Type B pancreatic cell (in vitro differentiated cells): ENCODE measurements at regions not wholly inside any gene's neighbourhood (a gene's known extent, or its start where the extent isn't known, plus 50 kb on each side); places are given as distances from the start of the nearest gene placed in this dataset.
"Not testable (repeated sequence)": the region's sequence is repeated elsewhere in the genome, so short reads cannot be mapped to it uniquely, and the experiment has no call there.

ENCODE experiments used
- DNase-seq: peaks from one replicate; pipeline ENCODE4 v3.0.0; 2021; ENCODE audit warnings: mixed read lengths; ENCODE audit not compliant: unreplicated experiment; ENCODE audit errors: extremely low spot score
- H3K27ac Mint-ChIP-seq: 2 replicates; pipeline ENCODE4 v1.8.0; 2021; ENCODE audit warnings: mild to moderate bottlenecking, mixed read lengths
- H3K27me3 Mint-ChIP-seq: 2 replicates; pipeline ENCODE4 v1.8.0; 2021; ENCODE audit warnings: mixed read lengths
- H3K36me3 Mint-ChIP-seq: 2 replicates; pipeline ENCODE4 v1.8.0; 2021; ENCODE audit warnings: mixed read lengths
- H3K4me1 Mint-ChIP-seq: one replicate; pipeline ENCODE4 v1.8.0; 2021; ENCODE audit warnings: mixed read lengths; ENCODE audit not compliant: unreplicated experiment
- H3K4me3 Mint-ChIP-seq: 2 replicates; pipeline ENCODE4 v1.8.0; 2021; ENCODE audit warnings: mild to moderate bottlenecking, mixed read lengths
- H3K9me3 Mint-ChIP-seq: 2 replicates; pipeline ENCODE4 v1.8.0; 2021; ENCODE audit warnings: mixed read lengths
- CTCF ChIP-seq: fragments of 200-600 bp; sonication (generic); conservative IDR thresholded peaks from 2 replicates; pipeline ENCODE4 v1.5.0; 2021; ENCODE audit warnings: antibody characterized with exemption, mild to moderate bottlenecking

- H3K4me3 Mint-ChIP-seq: no peak overlapping the region
These were observed 138.3 kb upstream of the FAM47A start for GRCh38 chrX:34270434-34270833.

GRCh38 chrX:34238896-34239295 is 106.8 kb upstream of the FAM47A start:
- Mint-ChIP-seq H3K4me3 (no peak overlapping the region), H3K36me3 (no peaks in the 10 kb centered on the region), H3K9me3 (no peaks in the 10 kb centered on the region), H3K27me3 (no peaks in the 10 kb centered on the region), H3K4me1 (no peaks in the 10 kb centered on the region), H3K27ac (no peak overlapping the region)
- no peak for TF ChIP-seq CTCF
- DNase-seq: no peak

More at GRCh38 chrX:34270434-34270833, 138.3 kb upstream of the FAM47A start:
- no peak for DNase-seq
- no peaks in the 10 kb centered on the region for H3K9me3 Mint-ChIP-seq
- TF ChIP-seq CTCF: no peak
- peaks cover under 1% of the 10 kb centered on the region for H3K4me1 Mint-ChIP-seq
- no peaks in the 10 kb centered on the region for H3K27me3 Mint-ChIP-seq
- H3K36me3 Mint-ChIP-seq: no peaks in the 10 kb centered on the region
- H3K27ac Mint-ChIP-seq: no peak overlapping the region

- not testable (repeated sequence) for H3K27me3 Mint-ChIP-seq, H3K4me1 Mint-ChIP-seq, H3K9me3 Mint-ChIP-seq, H3K27ac Mint-ChIP-seq, H3K4me3 Mint-ChIP-seq, H3K36me3 Mint-ChIP-seq, DNase-seq
These were observed 98.0 kb upstream of the FAM47A start for GRCh38 chrX:34230156-34230555.

- Mint-ChIP-seq H3K27ac (no peak overlapping the region), H3K4me3 (no peak overlapping the region), H3K4me1 (peaks cover 5% of the 10 kb centered on the region), H3K9me3 (peaks cover 4% of the 10 kb centered on the region), H3K27me3 (no peaks in the 10 kb centered on the region), H3K36me3 (no peaks in the 10 kb centered on the region)
- no peak for DNase-seq
- TF ChIP-seq CTCF: no peak
These were observed 95.7 kb upstream of the FAM47A start for GRCh38 chrX:34227804-34228203.

- peaks cover 4% of the 10 kb centered on the region for H3K9me3 Mint-ChIP-seq
- no peak for DNase-seq
- H3K4me3 Mint-ChIP-seq: no peak overlapping the region
- H3K27me3 Mint-ChIP-seq: no peaks in the 10 kb centered on the region
- no peaks in the 10 kb centered on the region for H3K36me3 Mint-ChIP-seq
- no peak overlapping the region for H3K27ac Mint-ChIP-seq
- no peak for TF ChIP-seq CTCF
- no peaks in the 10 kb centered on the region for H3K4me1 Mint-ChIP-seq
These were observed 91.5 kb upstream of the FAM47A start for GRCh38 chrX:34223574-34223973.

GRCh38 chrX:34218063-34218462 is 85.9 kb upstream of the FAM47A start:
- no peaks in the 10 kb centered on the region for H3K4me1 Mint-ChIP-seq
- H3K27me3 Mint-ChIP-seq: no peaks in the 10 kb centered on the region
- H3K27ac Mint-ChIP-seq: no peak overlapping the region
- peaks cover 11% of the 10 kb centered on the region for H3K9me3 Mint-ChIP-seq
- H3K36me3 Mint-ChIP-seq: no peaks in the 10 kb centered on the region
- DNase-seq: no peak
- no peak for TF ChIP-seq CTCF
- H3K4me3 Mint-ChIP-seq: no peak overlapping the region
